GM18517 (cell line): ENCODE measurements at regions not wholly inside any gene's neighbourhood (a gene's known extent, or its start where the extent isn't known, plus 50 kb on each side); places are given as distances from the start of the nearest gene placed in this dataset.
"Not testable (repeated sequence)": the region's sequence is repeated elsewhere in the genome, so short reads cannot be mapped to it uniquely, and the experiment has no call there.

Experiments
- ATAC-seq: cut with Tn5 transposase; IDR thresholded peaks from one replicate; pipeline ENCODE4 v1.9.1; 2021; ENCODE audit warnings: mild to moderate bottlenecking, moderate library complexity; ENCODE audit not compliant: unreplicated experiment

DNA sequence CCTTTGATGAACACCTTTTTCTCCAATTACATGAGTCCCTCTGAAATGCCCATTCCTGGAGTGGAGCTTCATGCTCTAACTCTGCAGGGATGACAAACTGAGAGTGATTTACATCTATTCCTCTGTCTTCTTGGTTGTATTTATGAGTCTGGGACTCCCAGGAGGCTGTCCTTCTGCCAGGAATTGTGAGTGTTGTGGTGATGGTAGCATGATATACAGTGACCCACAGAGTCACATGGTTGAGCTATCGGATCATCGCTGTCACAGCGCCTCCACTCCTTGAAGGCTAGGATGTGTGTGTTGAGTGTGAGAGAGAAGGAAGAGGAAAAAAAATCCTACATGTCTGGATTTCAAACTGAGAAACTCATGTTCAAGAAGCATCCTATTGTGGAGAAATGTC, 163.4 kb upstream of the CACNA1E start:
- ATAC-seq: no peak

GRCh38 chr1:181324797-181325616, 158.3 kb upstream of the CACNA1E start:
- ATAC-seq: no peak

DNA sequence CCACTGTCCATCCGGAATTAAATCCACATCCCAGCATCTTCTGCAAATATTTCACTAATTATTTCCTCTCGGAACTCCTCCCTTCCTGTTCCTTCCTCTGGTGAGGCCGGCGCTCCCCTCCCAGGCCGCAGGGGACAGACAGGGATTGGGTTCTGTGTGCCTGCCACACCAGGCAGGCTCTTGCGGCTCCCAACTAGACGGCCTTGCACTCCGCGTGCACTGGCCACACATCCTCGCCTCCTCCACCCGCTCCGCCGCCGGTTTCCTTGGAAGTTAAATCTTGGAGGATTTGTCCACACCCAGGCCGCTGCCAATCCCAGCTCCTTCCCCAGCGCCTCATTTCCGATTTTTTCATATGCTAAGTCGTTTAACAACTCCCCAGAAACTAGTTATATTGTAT, 157.6 kb upstream of the CACNA1E start:
- not testable (repeated sequence) for ATAC-seq

DNA sequence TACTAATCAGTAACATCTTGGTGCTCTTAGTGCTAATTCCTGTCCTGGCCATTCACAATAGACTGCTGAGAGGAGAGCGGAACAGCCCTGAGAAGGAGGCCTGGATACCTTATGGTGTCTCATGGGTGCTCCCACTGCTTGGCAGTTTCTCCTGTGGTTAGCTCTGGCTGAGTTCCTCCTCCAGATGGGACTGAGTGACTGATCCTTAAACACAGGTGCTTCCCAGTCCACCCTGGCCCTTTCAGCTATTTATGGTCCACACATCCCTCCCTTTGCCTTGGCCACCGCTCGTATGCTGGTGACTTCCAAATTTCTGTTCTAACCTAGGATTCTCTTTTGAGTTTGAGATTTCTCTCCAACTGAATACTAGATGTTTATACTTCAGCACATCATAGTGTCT, 157.0 kb upstream of the CACNA1E start:
- no peak for ATAC-seq

DNA sequence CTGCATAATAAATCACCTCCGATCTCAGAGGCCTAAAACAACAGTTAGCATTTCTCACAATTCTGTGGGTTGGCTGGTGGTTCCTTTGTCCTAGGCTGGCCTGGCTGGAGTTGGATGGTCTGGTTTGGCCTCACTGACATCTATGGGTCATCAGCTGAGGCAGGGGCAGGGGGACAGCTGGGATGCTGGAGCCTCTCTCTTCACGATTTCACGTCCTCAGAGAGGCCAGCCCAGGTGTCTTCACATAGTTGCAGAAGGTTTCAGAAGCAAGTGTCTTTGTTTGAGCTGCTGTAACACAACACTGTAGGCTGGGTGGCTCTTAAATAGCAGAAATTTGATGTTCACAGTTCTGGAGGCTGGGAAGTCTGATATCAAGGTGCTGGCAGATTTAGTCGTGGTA, 155.5 kb upstream of the CACNA1E start:
- no peak for ATAC-seq

DNA sequence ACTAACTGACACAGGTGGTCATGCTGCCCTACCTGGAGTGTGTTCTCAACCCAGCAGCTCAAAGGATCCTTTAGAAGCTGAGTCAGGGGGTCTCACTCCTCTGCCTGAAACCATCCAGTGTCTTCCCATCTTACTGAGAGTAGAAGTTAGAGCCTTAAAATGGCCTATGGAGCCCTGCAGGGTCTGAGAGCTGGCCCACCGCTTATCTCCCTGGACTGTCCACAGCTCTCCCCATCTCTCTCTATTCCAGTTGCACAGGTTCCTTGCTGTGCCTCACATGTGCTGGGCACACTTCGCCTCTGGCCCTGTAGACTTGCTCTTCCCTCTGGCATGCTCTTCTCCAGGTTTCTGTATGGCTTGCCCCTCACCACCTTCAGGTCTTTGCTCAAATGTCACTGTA, 148.6 kb upstream of the CACNA1E start:
- ATAC-seq: no peak

DNA sequence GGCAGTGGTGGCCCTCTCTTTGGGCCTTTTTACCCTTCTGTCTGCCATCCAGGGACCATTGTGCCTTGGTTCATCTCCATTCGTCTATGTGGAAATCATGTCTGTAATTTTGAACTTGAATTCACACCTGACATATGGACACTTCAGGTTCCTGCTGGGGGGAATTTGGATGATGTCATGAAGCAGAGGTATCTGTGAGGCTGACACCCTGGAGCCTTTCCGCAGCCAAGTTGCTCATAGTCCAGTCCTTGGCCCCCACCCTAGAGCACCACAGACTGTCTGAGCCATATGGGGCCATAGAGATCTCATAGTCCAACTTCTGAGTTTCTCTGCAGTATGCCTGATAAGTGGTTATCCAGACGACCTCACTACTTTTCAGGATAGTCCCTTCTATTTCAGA, 147.7 kb upstream of the CACNA1E start:
- no peak for ATAC-seq

- ATAC-seq: no peak
Measured at GRCh38 chr1:181341026-181341632, 142.2 kb upstream of the CACNA1E start.

DNA sequence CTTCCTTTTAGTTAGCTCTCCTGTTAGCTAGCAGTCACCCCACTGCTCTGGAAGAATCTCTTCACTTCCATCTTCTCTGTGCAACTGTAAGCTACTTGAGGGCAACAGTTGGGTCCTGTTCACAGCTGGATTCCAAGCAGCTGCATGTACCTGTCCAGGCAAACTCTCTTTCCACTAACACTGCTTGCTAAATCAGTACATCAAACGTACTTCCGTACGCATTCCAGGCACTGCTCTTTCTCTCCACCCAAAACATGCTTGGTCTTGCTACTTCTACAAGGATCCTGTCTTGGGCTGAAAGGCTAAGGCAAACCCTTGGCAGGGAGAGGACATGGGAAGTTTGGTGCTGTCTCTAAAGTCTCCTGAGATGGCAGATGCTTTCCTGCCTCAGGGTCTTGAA, 139.2 kb upstream of the CACNA1E start:
- no peak for ATAC-seq

- ATAC-seq: no peak
Measured at GRCh38 chr1:181345146-181345545, 138.2 kb upstream of the CACNA1E start.

GRCh38 chr1:181347495-181348390, 135.6 kb upstream of the CACNA1E start:
- no peak for ATAC-seq

- no peak for ATAC-seq
Measured at GRCh38 chr1:181349512-181349911, 133.8 kb upstream of the CACNA1E start.

DNA sequence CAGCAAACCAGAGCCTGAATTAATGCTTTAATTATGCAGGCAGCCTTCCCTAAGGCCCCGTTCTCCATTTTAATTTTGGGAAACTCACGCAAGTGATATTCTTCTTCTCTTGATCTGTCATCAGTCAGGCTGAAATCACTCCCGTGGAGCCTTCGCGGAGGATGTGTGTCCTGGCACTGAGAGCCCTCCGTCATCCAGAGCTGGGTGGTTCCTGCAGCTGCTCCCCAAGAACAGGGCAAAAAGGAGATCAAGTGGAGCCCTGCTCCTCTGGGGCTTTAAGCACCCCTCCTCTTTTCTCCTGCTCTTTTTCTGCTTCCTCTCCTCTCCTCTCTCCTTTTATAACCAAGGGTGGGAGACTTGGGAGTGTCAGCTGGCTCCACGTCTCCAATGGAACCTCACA, 133.2 kb upstream of the CACNA1E start:
- ATAC-seq: no peak

- ATAC-seq: no peak
Measured at GRCh38 chr1:181351740-181352139, 131.6 kb upstream of the CACNA1E start.

- no peak for ATAC-seq
Measured at GRCh38 chr1:181352695-181353094, 130.6 kb upstream of the CACNA1E start.

DNA sequence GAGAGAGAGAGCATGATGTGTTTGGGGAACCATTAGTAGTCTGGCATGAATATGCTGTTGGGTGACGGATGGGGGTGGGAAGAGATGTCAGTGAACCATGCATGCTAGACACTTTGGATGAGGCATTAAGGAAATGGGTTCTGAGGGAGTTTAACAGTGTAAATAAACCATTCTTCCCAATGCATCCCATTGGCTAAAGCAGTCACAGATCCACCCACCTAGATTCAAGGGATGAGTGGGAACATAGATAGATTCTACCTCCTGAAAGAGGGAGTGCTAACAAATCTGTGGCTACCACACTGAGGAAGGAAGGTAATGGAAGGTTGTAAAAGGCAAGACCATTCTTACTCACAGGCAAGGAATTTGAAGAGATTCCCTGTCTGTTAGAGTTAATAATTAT, 129.8 kb upstream of the CACNA1E start:
- no peak for ATAC-seq

GRCh38 chr1:181354865-181355264, 128.5 kb upstream of the CACNA1E start:
- no peak for ATAC-seq

DNA sequence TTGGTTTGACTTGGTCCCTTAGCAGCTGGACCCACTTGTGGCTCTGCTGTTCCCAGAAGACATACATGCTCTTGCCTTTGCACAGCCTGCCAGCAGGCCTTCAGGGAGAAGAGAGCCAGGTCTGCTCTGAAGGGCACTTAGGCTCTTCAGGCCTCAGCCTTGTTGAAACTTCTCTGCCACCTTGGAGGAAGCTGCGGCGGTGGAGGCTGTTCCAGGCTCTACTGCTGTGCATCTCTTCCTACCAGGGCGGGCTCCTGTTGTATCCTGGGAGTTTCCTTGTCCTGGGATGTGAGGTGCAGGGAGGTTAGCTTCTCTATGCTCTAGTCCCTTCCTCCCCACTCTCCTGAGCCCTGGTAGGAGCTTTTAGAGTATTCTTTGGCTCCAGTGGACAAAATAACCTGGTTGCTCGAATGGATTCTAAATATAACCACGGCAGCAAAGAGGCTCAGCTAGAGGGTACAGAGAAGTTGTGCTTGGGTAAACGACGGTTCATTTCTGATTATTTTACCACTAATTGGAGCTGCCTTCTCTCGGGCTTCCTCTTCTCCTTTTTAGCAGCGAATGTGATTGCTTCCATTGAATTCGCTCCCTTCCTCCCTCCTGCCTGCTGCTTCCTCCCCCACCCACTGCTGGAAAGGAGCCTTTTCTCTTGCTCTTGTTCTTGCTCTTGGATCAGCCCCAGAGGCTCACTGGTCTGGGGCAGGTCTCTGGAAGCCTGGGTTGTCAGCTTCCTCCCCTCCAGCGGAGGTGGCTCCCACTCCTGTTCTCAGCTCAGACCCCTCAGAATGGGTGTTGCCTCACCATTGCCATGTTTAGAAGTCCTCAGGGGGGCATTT, 126.6 kb upstream of the CACNA1E start:
- no peak for ATAC-seq

GRCh38 chr1:181359012-181359411, 124.3 kb upstream of the CACNA1E start:
- no peak for ATAC-seq

DNA sequence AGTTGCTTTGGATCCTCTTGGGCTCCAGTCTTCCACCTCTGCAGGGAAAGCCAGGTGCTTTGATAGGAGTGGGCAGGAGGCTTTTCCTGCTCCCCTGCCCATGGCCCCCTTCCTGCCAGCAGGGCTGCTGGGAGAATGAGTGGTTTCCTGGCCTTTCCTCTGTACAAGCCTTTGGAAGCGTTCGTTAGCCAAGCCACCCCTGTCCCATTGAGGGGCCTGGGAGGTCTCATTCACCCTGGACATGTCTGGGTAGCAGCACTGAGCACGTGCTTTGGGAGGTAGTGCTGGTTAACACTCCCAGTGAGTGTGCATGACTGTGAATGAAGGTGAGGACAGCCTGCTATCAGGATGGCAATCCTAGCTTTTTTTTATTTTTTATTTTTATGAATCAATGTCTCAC, 118.5 kb upstream of the CACNA1E start:
- ATAC-seq: no peak

DNA sequence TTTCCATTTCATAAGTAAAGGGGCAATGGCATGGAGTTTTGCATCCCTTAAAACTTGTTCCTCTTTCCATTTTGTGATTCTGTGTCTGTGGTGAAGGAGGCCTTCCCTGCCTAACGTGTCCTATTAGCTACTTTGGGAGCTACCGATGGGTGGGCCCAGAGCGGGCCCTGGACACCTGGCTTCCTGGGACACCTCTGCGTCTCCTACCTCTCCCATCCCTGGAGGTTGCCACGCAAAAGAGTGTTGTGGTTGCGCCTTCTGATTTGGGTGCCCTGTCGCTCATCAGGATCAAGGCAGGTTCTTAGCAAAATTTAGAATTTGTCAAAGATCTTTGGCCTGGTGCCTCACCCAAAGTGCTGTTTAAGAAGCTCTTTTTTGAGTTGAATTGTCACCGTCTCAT, 116.4 kb upstream of the CACNA1E start:
- ATAC-seq: no peak
